OCI-LY7 (cell line): ENCODE measurements at regions not wholly inside any gene's neighbourhood (a gene's known extent, or its start where the extent isn't known, plus 50 kb on each side); places are given as distances from the start of the nearest gene placed in this dataset.
"Not testable (repeated sequence)": the region's sequence is repeated elsewhere in the genome, so short reads cannot be mapped to it uniquely, and the experiment has no call there.

Source experiments
- BruUV-seq: library from RNA; stranded (reverse); fragments of 400-500 nt; replicated peaks from 2 replicates; lab custom pipeline; 2021; lab: Mats Ljungman, UMichigan
- CTCF ChIA-PET: fragments of 300-600 bp; sonication (Branson Sonifier 250); formaldehyde crosslinking; loops from one replicate; lab custom pipeline; 2022; ENCODE audit warnings: antibody characterized with exemption; ENCODE audit not compliant: unreplicated experiment; lab: Charles Lee
- POLR2A ChIA-PET: fragments of 300-600 bp; sonication (Branson Sonifier 250); formaldehyde crosslinking; loops from one replicate; lab custom pipeline; 2022; ENCODE audit warnings: antibody characterized with exemption; lab: Charles Lee
- DNase-seq: peaks from one replicate; pipeline ENCODE4 v3.0.0-alpha.2; 2015; ENCODE audit warnings: low spot score
- H2AFZ ChIP-seq: fragments of 200-600 bp; sonication (generic), shearing (Covaris generic); 2 replicates; pipeline ENCODE4 v1.6.1; 2014; ENCODE audit warnings: mild to moderate bottlenecking, antibody characterized with exemption, low read length, moderate library complexity
- H3K27ac ChIP-seq: fragments of 200-600 bp; sonication (generic); 2 replicates; pipeline ENCODE4 v1.5.1; 2014; ENCODE audit warnings: mixed run types, low read depth, mild to moderate bottlenecking, moderate library complexity, low read length, inconsistent platforms; ENCODE audit not compliant: poor library complexity, severe bottlenecking
- H3K36me3 ChIP-seq: fragments of 200-600 bp; sonication (generic); 2 replicates; pipeline ENCODE4 v1.6.1; 2014; ENCODE audit warnings: mild to moderate bottlenecking, antibody characterized with exemption, low read length, moderate library complexity, mixed read lengths; ENCODE audit not compliant: insufficient read depth
- H3K4me1 ChIP-seq: fragments of 200-600 bp; sonication (generic); 2 replicates; pipeline ENCODE4 v1.5.1; 2014; ENCODE audit warnings: mild to moderate bottlenecking, low read length; ENCODE audit not compliant: insufficient read depth, poor library complexity, severe bottlenecking
- H3K4me2 ChIP-seq: fragments of 200-600 bp; sonication (generic); 2 replicates; pipeline ENCODE4 v1.6.1; 2014; ENCODE audit warnings: mild to moderate bottlenecking, low read length
- H3K4me3 ChIP-seq: fragments of 200-600 bp; sonication (generic); 2 replicates; pipeline ENCODE4 v1.5.1; 2014; ENCODE audit warnings: mild to moderate bottlenecking, low read depth, low read length; ENCODE audit not compliant: poor library complexity, severe bottlenecking
- H3K79me2 ChIP-seq: fragments of 200-600 bp; sonication (generic); 2 replicates; pipeline ENCODE4 v1.6.1; 2016; ENCODE audit warnings: low read depth, mild to moderate bottlenecking, low read length, moderate library complexity, mixed read lengths; ENCODE audit not compliant: insufficient read depth
- H3K9me2 ChIP-seq: fragments of 200-600 bp; sonication (generic); 2 replicates; pipeline ENCODE4 v1.6.1; 2016; ENCODE audit warnings: mild to moderate bottlenecking, low read length, mixed read lengths; ENCODE audit not compliant: insufficient read depth
- H3K9me3 ChIP-seq: fragments of 200-600 bp; sonication (generic); 2 replicates; pipeline ENCODE4 v1.6.1; 2014; ENCODE audit warnings: mild to moderate bottlenecking, mixed run types, low read length, mixed read lengths
- H4K20me1 ChIP-seq: fragments of 200-600 bp; sonication (generic); 2 replicates; pipeline ENCODE4 v1.6.1; 2014; ENCODE audit warnings: mild to moderate bottlenecking, antibody characterized with exemption, low read length, moderate library complexity, mixed read lengths; ENCODE audit not compliant: insufficient read depth
- CTCF ChIP-seq: fragments of 200-600 bp; sonication (generic); conservative IDR thresholded peaks from 2 replicates; pipeline ENCODE4 v1.5.1; 2014; ENCODE audit warnings: mild to moderate bottlenecking, antibody characterized with exemption, low read length, moderate library complexity, mixed read lengths
- EZH2phosphoT487 ChIP-seq: fragments of 200-600 bp; sonication (generic); IDR thresholded peaks from 2 replicates; pipeline ENCODE4 v1.6.1; 2018; ENCODE audit warnings: low read depth, borderline replicate concordance, mild to moderate bottlenecking, mixed run types, antibody characterized with exemption, low read length, moderate library complexity, mixed read lengths
- intact Hi-C: fragments of 100-400 bp; cut with micrococcal nuclease; formaldehyde crosslinking; loops from one replicate; pipeline ENCODE4 v1.10.0; 2022; ENCODE audit not compliant: unreplicated experiment

GRCh38 chr14:98218218-98218617 lies 1053.8 kb downstream of the BCL11B start:
- CTCF ChIA-PET, result no interaction called here

GRCh38 chr14:98219638-98220037 lies 1052.4 kb downstream of the BCL11B start:
- Histone ChIP-seq H2AFZ (no peak overlapping the region), H3K9me3 (no peaks in the 10 kb centered on the region), H3K9me2 (no peaks in the 10 kb centered on the region; the same call in 1 of the 2 replicates), H3K4me1 (no peaks in the 10 kb centered on the region), H3K4me3 (no peak overlapping the region), H4K20me1 (no peaks in the 10 kb centered on the region), H3K4me2 (no peak overlapping the region), H3K79me2 (no peaks in the 10 kb centered on the region), H3K36me3 (no peaks in the 10 kb centered on the region), H3K27ac (no peak overlapping the region)
- TF ChIP-seq EZH2phosphoT487 (no peak), CTCF (no peak)
- DNase-seq, result no peak
- CTCF ChIA-PET, result no interaction called here
- intact Hi-C loops, result no loop called here
- no TSS peak for BruUV-seq
- POLR2A ChIA-PET, result no interaction called here

More at GRCh38 chr14:98218218-98218617, 1053.8 kb downstream of the BCL11B start:
- POLR2A ChIA-PET, result no interaction called here
- no peaks in the 10 kb centered on the region for H3K79me2 ChIP-seq
- no peaks in the 10 kb centered on the region for H4K20me1 ChIP-seq
- DNase-seq, result no peak
- no peak overlapping the region for H3K27ac ChIP-seq
- H3K4me2 ChIP-seq, result no peak overlapping the region
- TF ChIP-seq CTCF, result no peak
- H3K4me1 ChIP-seq, result no peaks in the 10 kb centered on the region
- intact Hi-C loops, result no loop called here
- no peak overlapping the region for H3K4me3 ChIP-seq
- H3K36me3 ChIP-seq, result no peaks in the 10 kb centered on the region
- no peak overlapping the region for H2AFZ ChIP-seq
- BruUV-seq, result no TSS peak
- no peaks in the 10 kb centered on the region for H3K9me2 ChIP-seq
- H3K9me3 ChIP-seq, result no peaks in the 10 kb centered on the region

- TF ChIP-seq CTCF (no peak), EZH2phosphoT487 (no peak)
- no peaks in the 10 kb centered on the region for H3K9me3 ChIP-seq
- intact Hi-C loops, result no loop called here
- no peaks in the 10 kb centered on the region for H3K36me3 ChIP-seq
- H3K27ac ChIP-seq, result no peak overlapping the region
- no peaks in the 10 kb centered on the region for H4K20me1 ChIP-seq
- no peak overlapping the region for H3K4me2 ChIP-seq
- CTCF ChIA-PET, result no interaction called here
- H3K4me1 ChIP-seq, result no peaks in the 10 kb centered on the region
- H3K9me2 ChIP-seq, result no peaks in the 10 kb centered on the region; the same call in 1 of the 2 replicates
- H3K79me2 ChIP-seq, result no peaks in the 10 kb centered on the region
- DNase-seq, result no peak
- no TSS peak for BruUV-seq
- no peak overlapping the region for H2AFZ ChIP-seq
- POLR2A ChIA-PET, result no interaction called here
- no peak overlapping the region for H3K4me3 ChIP-seq
Measured at GRCh38 chr14:98223106-98223505, 1048.9 kb downstream of the BCL11B start.

GRCh38 chr14:98223710-98224109 lies 1048.3 kb downstream of the BCL11B start:
- H3K36me3 ChIP-seq, H2AFZ ChIP-seq, H3K9me2 ChIP-seq, H3K79me2 ChIP-seq, BruUV-seq, H3K4me3 ChIP-seq, CTCF ChIA-PET, intact Hi-C loops, H4K20me1 ChIP-seq, H3K4me1 ChIP-seq, H3K9me3 ChIP-seq, H3K27ac ChIP-seq, H3K4me2 ChIP-seq, POLR2A ChIA-PET, DNase-seq: not testable (repeated sequence)
